Colonic mucosa (tissue), 4 donors: ENCODE measurements at regions not wholly inside any gene's neighbourhood (a gene's known extent, or its start where the extent isn't known, plus 50 kb on each side); places are given as distances from the start of the nearest gene placed in this dataset.

Experiments used
- DNase-seq: peaks from one replicate; pipeline ENCODE4 v3.0.0-alpha.2; 2020
- H3K27ac ChIP-seq: fragments of 200-600 bp; one replicate; pipeline ENCODE4 v1.8.0; 2021
- H3K27me3 ChIP-seq: fragments of 200-600 bp; one replicate; pipeline ENCODE4 v1.8.0; 2021
- H3K36me3 ChIP-seq: fragments of 200-600 bp; one replicate; pipeline ENCODE4 v1.8.0; 2021
- H3K4me1 ChIP-seq: fragments of 200-600 bp; one replicate; pipeline ENCODE4 v1.8.0; 2021; ENCODE audit warnings: mild to moderate bottlenecking
- H3K4me3 ChIP-seq: fragments of 200-600 bp; one replicate; pipeline ENCODE4 v1.8.0; 2021
- H3K9ac ChIP-seq, 2 donors: one replicate each; pipeline ENCODE4 v1.7.0; 2013; ENCODE audit warnings: control low read depth in 2 of 2, low read depth in 2 of 2, low read length in 2 of 2
- H3K9me3 ChIP-seq: fragments of 200-600 bp; one replicate; pipeline ENCODE4 v1.8.0; 2021
- CTCF ChIP-seq: fragments of 200-600 bp; IDR thresholded peaks from one replicate; pipeline ENCODE4 v1.8.0; 2022; ENCODE audit warnings: antibody characterized with exemption, mild to moderate bottlenecking
- intact Hi-C: fragments of 100-400 bp; cut with DNase I; formaldehyde crosslinking; loops from one replicate; pipeline ENCODE4 v1.14.1; 2022
- donor health status: healthy.
- donor health status: DM: no; HTN: no; CAD: no.
- donor health status: DM: no; HTN: no; CAD: no.

- intact Hi-C loops: no loop called here
- no peak overlapping the region for H3K27ac ChIP-seq
- H3K27me3 ChIP-seq: no peaks in the 10 kb centered on the region
- no peak for DNase-seq
- no peaks in the 10 kb centered on the region for H3K4me1 ChIP-seq
- no peak for TF ChIP-seq CTCF
- H3K9ac ChIP-seq: no peak overlapping the region
- no peaks in the 10 kb centered on the region for H3K9me3 ChIP-seq
- no peak overlapping the region for H3K4me3 ChIP-seq
- no peaks in the 10 kb centered on the region for H3K36me3 ChIP-seq
Observed at GRCh38 chr2:7915302-7916091, 766.4 kb upstream of the ID2 start.

DNA sequence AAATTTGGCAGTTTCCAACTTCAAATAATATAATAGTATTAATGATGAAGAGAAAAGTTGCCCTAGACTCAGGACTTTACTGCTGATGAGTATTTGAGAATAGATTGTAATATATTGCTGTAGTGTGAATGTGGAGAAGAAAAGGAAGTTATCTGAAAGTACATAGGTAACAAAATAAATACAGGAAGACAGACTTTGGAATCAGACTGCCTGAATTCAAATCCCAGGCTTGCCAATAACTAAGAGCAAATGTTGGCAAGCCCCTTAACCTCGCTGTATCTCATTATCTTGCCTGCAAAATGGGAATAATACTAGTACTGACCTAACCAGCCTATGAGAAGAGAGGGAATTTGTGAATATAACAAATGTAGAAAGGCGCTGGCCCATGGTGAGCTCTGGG, 765.2 kb upstream of the ID2 start:
- Histone ChIP-seq H3K36me3 (no peaks in the 10 kb centered on the region), H3K9me3 (no peaks in the 10 kb centered on the region), H3K9ac (no peak overlapping the region), H3K4me1 (no peaks in the 10 kb centered on the region), H3K4me3 (no peak overlapping the region), H3K27ac (no peak overlapping the region), H3K27me3 (no peaks in the 10 kb centered on the region)
- TF ChIP-seq CTCF: no peak
- intact Hi-C loops: no loop called here
- no peak for DNase-seq

- no peak for DNase-seq
- H3K4me1 ChIP-seq: no peaks in the 10 kb centered on the region
- TF ChIP-seq CTCF: no peak
- no peaks in the 10 kb centered on the region for H3K9me3 ChIP-seq
- no peak overlapping the region for H3K27ac ChIP-seq
- H3K4me3 ChIP-seq: no peak overlapping the region
- no peaks in the 10 kb centered on the region for H3K36me3 ChIP-seq
- H3K27me3 ChIP-seq: no peaks in the 10 kb centered on the region
- intact Hi-C loops: no loop called here
- no peak overlapping the region for H3K9ac ChIP-seq
Observed at GRCh38 chr2:7919510-7919909, 762.3 kb upstream of the ID2 start.

GRCh38 chr2:7924023-7924762, 757.7 kb upstream of the ID2 start:
- no peak overlapping the region for H3K4me3 ChIP-seq
- H3K27ac ChIP-seq: no peak overlapping the region
- H3K36me3 ChIP-seq: no peaks in the 10 kb centered on the region
- intact Hi-C loops: no loop called here
- no peaks in the 10 kb centered on the region for H3K9me3 ChIP-seq
- no peaks in the 10 kb centered on the region for H3K4me1 ChIP-seq
- H3K9ac ChIP-seq: no peak overlapping the region
- H3K27me3 ChIP-seq: no peaks in the 10 kb centered on the region
- DNase-seq: no peak
- TF ChIP-seq CTCF: no peak

- no peak overlapping the region for H3K27ac ChIP-seq
- H3K9ac ChIP-seq: no peak overlapping the region
- TF ChIP-seq CTCF: no peak
- H3K9me3 ChIP-seq: no peaks in the 10 kb centered on the region
- no peaks in the 10 kb centered on the region for H3K27me3 ChIP-seq
- H3K4me1 ChIP-seq: no peaks in the 10 kb centered on the region
- no peak overlapping the region for H3K4me3 ChIP-seq
- H3K36me3 ChIP-seq: no peaks in the 10 kb centered on the region
- intact Hi-C loops: no loop called here
- no peak for DNase-seq
Observed at GRCh38 chr2:7925506-7925905, 756.4 kb upstream of the ID2 start.
